ENCODE measurements at regions not wholly inside any gene's neighbourhood (a gene's known extent, or its start where the extent isn't known, plus 50 kb on each side); places are given as distances from the start of the nearest gene placed in this dataset.

DNA sequence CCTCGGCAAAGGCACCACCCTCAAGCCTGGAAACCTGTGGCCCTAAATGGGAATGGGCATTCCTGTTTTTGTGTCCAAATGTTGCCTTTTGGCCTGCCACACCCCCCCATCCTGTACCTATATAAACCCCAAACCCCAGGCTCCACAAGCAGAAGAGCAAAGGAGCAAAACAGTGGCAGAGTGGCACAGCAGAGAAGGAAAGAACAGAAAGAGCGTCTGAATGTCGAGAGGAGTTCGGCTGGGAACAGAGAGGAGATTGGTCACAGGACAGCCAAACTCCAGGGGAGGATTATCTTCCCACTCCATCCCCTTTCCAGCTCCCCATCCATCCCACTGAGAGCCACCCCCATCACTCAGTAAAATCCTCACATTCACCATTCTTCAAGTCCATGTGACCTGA, 58.0 kb upstream of the PREP start:
- TF ChIP-seq CTCF (IDR thresholded peaks at IDR 0.05; ENCODE audit: extremely low read depth in 1 of 2, insufficient read depth in 1 of 2, low read depth in 1 of 2, low read length in 2 of 2), result no peak
- no peak for TF ChIP-seq GATA2 (IDR thresholded peaks at IDR 0.05; ENCODE audit: insufficient read depth, insufficient read length, low read depth, low read length)
